ENCODE measurements at regions not wholly inside any gene's neighbourhood (a gene's known extent, or its start where the extent isn't known, plus 50 kb on each side); places are given as distances from the start of the nearest gene placed in this dataset.
A peak's percentile ranks its signal among the peaks of the same experiment; 100 is the strongest.

DNA sequence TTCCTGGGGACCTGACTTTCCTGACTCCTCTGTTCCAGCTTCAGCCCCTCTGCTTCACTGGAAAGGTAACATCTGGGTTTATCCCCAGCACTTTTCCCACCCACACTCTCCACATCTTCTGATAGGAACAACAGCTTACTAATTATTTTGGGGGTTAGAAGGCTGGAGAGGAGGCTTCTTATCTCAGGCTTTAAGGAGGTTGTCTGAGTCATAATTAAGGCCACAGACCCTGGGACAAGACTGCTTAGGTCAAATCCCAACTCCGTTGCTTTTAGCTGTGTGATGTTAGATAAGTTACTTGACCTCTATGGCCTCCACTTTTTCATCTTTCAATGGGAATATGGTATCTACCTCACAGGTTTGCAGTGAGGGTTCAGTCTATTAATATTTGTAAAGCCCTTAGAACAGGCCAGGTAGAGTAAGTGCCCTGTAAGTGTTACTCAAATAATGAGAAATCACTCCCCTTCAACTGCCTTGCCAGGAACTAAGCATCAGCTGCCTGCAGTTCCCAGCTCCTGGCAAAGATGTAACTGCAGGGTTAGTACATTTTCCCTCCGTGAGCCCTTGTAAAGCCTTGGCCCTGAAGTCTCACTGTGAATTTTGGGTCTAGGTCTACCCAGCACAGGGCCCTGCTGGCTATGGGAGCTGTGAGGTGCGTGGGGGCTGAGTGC is 123.6 kb downstream of the MTX2 start:
- no peaks in the 10 kb centered on the region for H3K9me3 ChIP-seq (ENCODE audit: control insufficient read depth, insufficient read depth, low read depth, low read length)
- H3K4me3 ChIP-seq (ENCODE audit: low read depth in 2 of 2, low read length in 2 of 2) = no peak overlapping the region
- H3K27ac ChIP-seq (ENCODE audit: low read length) = no peak overlapping the region
- DNase-seq (ENCODE audit: low read depth, low spot score) = no peak
- POLR2A ChIA-PET = no interaction called here
- TF ChIP-seq, protein P1, sequence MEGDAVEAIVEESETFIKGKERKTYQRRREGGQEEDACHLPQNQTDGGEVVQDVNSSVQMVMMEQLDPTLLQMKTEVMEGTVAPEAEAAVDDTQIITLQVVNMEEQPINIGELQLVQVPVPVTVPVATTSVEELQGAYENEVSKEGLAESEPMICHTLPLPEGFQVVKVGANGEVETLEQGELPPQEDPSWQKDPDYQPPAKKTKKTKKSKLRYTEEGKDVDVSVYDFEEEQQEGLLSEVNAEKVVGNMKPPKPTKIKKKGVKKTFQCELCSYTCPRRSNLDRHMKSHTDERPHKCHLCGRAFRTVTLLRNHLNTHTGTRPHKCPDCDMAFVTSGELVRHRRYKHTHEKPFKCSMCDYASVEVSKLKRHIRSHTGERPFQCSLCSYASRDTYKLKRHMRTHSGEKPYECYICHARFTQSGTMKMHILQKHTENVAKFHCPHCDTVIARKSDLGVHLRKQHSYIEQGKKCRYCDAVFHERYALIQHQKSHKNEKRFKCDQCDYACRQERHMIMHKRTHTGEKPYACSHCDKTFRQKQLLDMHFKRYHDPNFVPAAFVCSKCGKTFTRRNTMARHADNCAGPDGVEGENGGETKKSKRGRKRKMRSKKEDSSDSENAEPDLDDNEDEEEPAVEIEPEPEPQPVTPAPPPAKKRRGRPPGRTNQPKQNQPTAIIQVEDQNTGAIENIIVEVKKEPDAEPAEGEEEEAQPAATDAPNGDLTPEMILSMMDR (IDR thresholded peaks at IDR 0.05) = no peak
- TF ChIP-seq SIN3A (IDR thresholded peaks at IDR 0.05; ENCODE audit: borderline replicate concordance, insufficient read depth, low read depth, low read length) (no peak), TCF7L2 (IDR thresholded peaks at IDR 0.05; ENCODE audit: low read depth, low read length) (no peak), POLR2AphosphoS5 (IDR thresholded peaks at IDR 0.05; ENCODE audit: low read depth, low read length) (no peak)
- TF ChIP-seq, protein P2, sequence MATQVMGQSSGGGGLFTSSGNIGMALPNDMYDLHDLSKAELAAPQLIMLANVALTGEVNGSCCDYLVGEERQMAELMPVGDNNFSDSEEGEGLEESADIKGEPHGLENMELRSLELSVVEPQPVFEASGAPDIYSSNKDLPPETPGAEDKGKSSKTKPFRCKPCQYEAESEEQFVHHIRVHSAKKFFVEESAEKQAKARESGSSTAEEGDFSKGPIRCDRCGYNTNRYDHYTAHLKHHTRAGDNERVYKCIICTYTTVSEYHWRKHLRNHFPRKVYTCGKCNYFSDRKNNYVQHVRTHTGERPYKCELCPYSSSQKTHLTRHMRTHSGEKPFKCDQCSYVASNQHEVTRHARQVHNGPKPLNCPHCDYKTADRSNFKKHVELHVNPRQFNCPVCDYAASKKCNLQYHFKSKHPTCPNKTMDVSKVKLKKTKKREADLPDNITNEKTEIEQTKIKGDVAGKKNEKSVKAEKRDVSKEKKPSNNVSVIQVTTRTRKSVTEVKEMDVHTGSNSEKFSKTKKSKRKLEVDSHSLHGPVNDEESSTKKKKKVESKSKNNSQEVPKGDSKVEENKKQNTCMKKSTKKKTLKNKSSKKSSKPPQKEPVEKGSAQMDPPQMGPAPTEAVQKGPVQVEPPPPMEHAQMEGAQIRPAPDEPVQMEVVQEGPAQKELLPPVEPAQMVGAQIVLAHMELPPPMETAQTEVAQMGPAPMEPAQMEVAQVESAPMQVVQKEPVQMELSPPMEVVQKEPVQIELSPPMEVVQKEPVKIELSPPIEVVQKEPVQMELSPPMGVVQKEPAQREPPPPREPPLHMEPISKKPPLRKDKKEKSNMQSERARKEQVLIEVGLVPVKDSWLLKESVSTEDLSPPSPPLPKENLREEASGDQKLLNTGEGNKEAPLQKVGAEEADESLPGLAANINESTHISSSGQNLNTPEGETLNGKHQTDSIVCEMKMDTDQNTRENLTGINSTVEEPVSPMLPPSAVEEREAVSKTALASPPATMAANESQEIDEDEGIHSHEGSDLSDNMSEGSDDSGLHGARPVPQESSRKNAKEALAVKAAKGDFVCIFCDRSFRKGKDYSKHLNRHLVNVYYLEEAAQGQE (IDR thresholded peaks at IDR 0.05; ENCODE audit: insufficient read depth in 1 of 2, low read depth in 2 of 2, low read length in 1 of 2) = no peak
- CTCF ChIA-PET = no interaction called here
- no peaks in the 10 kb centered on the region for H3K27me3 ChIP-seq (ENCODE audit: control insufficient read depth, insufficient read depth, low read length)
- no peak for ATAC-seq
- no TSS peak for BruUV-seq (replicated peaks)
- no peaks in the 10 kb centered on the region for H3K36me3 ChIP-seq (ENCODE audit: control insufficient read depth, insufficient read depth, low read length)
- intact Hi-C loops (cut with micrococcal nuclease; ENCODE audit: unreplicated experiment) (no loop called here), in situ Hi-C loops (cut with HindIII; ENCODE audit: low pct_unique_long_range_greater_than_20kb, low sequenced_read_pairs) (no loop called here)
- no peaks in the 10 kb centered on the region for H3K4me1 ChIP-seq (ENCODE audit: control insufficient read depth, insufficient read depth, low read length)

DNA sequence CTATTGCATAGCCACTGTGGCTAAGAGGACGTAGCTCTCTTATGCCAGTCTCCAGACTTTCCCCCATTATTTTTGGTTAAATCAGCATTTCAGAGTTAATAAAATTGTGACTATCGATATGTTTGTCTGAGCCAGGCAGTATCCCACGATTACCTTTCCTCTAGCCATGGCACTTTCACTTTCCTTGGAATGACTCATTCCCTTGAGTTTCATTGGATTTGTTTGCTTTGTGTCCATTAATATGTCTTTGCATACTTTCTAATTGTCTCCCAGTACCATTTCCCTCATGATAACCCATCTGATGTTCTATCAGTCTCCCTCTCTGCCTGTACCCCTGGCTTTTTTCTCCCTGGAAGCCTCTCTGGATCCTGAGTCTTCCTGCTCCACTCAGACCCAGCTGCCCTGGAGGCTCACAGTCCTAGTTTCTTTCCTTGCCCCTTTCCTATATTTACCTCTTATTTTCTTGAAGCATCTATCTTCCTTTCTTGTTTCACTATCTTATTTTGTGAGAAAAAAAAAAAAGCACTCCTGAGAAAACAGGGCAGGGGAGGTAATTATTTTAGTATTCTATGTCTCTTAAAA is 126.1 kb downstream of the MTX2 start:
- Histone ChIP-seq H3K4me3 (ENCODE audit: low read depth in 2 of 2, low read length in 2 of 2) (peak overlapping the region; percentile 7 to 57; a peak in 2 of 4 replicates), H3K36me3 (ENCODE audit: control insufficient read depth, insufficient read depth, low read length) (no peaks in the 10 kb centered on the region), H3K27ac (ENCODE audit: low read length) (no peak overlapping the region), H3K4me1 (ENCODE audit: control insufficient read depth, insufficient read depth, low read length) (no peaks in the 10 kb centered on the region), H3K9me3 (ENCODE audit: control insufficient read depth, insufficient read depth, low read depth, low read length) (no peaks in the 10 kb centered on the region), H3K27me3 (ENCODE audit: control insufficient read depth, insufficient read depth, low read length) (no peaks in the 10 kb centered on the region)
- in situ Hi-C loops (cut with HindIII; ENCODE audit: low pct_unique_long_range_greater_than_20kb, low sequenced_read_pairs) = no loop called here
- POLR2A ChIA-PET = no interaction called here
- intact Hi-C loops (cut with micrococcal nuclease; ENCODE audit: unreplicated experiment) = no loop called here
- TF ChIP-seq, protein P2 (IDR thresholded peaks at IDR 0.05; ENCODE audit: insufficient read depth in 1 of 2, low read depth in 2 of 2, low read length in 1 of 2) = no peak
- no peak for TF ChIP-seq POLR2AphosphoS5 (IDR thresholded peaks at IDR 0.05; ENCODE audit: low read depth, low read length)
- no TSS peak for BruUV-seq (replicated peaks)
- peak; percentile 36 for DNase-seq (ENCODE audit: low read depth, low spot score)
- peak; percentile 60 for ATAC-seq
- CTCF ChIA-PET = no interaction called here
